ENCODE measurements at regions not wholly inside any gene's neighbourhood (a gene's known extent, or its start where the extent isn't known, plus 50 kb on each side); places are given as distances from the start of the nearest gene placed in this dataset.

- DNase-seq (ENCODE audit: low read depth, low spot score), result no peak
- H3K4me3 ChIP-seq (replicated peaks in 1 of 3; ENCODE audit: insufficient read depth in 1 of 3, low read depth in 1 of 3, low read length in 3 of 3), result no peak overlapping the region
- intact Hi-C loops (cut with micrococcal nuclease) (no loop called here), dilution Hi-C loops (cut with MboI; ENCODE audit: extremely low pct_ligation_motif_present, low sequenced_read_pairs) (no loop called here)
- no peaks in the 10 kb centered on the region for H4K20me1 ChIP-seq (replicated peaks; ENCODE audit: control insufficient read depth, extremely low read depth, insufficient read depth, low read length)
- BruUV-seq (replicated peaks), result no TSS peak
- no peaks in the 10 kb centered on the region for H3K27me3 ChIP-seq (ENCODE audit: control insufficient read depth in 2 of 2, insufficient read depth in 2 of 2, low read length in 2 of 2)
- no peak overlapping the region for H3K9ac ChIP-seq (replicated peaks; ENCODE audit: extremely low read depth, insufficient read depth, low read length)
- no peaks in the 10 kb centered on the region for H3K79me2 ChIP-seq (ENCODE audit: control insufficient read depth, insufficient read depth, low read length)
- H3K9me3 ChIP-seq (replicated peaks; ENCODE audit: control insufficient read depth, insufficient read depth, low read length), result no peaks in the 10 kb centered on the region
- no peak for TF ChIP-seq POLR2AphosphoS5 (IDR thresholded peaks at IDR 0.05; ENCODE audit: insufficient read depth, low read depth, low read length)
- POLR2A ChIA-PET, result no interaction called here
- CTCF ChIA-PET, result interaction anchor here (0.7 to 2.3 kb wide), 3 partner anchors 15 to 106 kb away, joined by 3 to 8 read pairs (median 3); no protein-coding TSS in a partner anchor
- no peaks in the 10 kb centered on the region for H3K36me3 ChIP-seq (ENCODE audit: control insufficient read depth in 2 of 2, extremely low read depth in 1 of 2, insufficient read depth in 2 of 2, low read length in 2 of 2)
- no peaks in the 10 kb centered on the region for H3K4me1 ChIP-seq (ENCODE audit: control insufficient read depth, extremely low read depth, insufficient read depth, low read length)
- no peak for FAIRE-seq
- no peak overlapping the region for H2AFZ ChIP-seq (ENCODE audit: low read depth, low read length)
- no peak overlapping the region for H3K4me2 ChIP-seq (ENCODE audit: insufficient read depth, low read length)
- H3K27ac ChIP-seq (ENCODE audit: insufficient read depth, low read depth, low read length), result no peak overlapping the region
- H3K9me1 ChIP-seq (replicated peaks; ENCODE audit: control insufficient read depth, extremely low read depth, insufficient read depth, low read length), result no peaks in the 10 kb centered on the region
Measured at GRCh38 chr14:26113911-26114640, 483.8 kb downstream of the NOVA1 start.

DNA sequence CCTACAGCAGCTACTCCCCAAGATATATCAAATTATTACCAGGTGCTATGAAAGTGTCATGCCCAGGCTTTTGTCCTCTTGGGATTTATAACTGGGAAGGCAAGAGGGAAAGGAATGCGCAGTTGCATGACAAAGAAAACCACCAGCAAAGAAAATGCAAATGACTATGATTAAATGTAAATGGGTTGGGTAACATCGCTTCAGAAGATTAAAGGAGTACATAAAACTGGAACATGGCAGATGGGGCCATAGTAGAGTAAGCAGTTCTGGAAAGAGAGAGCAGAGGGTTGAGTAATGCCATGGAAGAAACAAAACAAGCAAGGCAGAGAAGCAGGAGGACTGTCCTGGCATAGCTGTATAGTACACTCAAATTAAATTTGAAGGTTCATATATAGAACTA lies 493.1 kb downstream of the NOVA1 start:
- no peaks in the 10 kb centered on the region for H3K9me1 ChIP-seq (replicated peaks; ENCODE audit: control insufficient read depth, extremely low read depth, insufficient read depth, low read length)
- H2AFZ ChIP-seq (ENCODE audit: low read depth, low read length), result no peak overlapping the region
- H3K27me3 ChIP-seq (ENCODE audit: control insufficient read depth in 2 of 2, insufficient read depth in 2 of 2, low read length in 2 of 2), result no peaks in the 10 kb centered on the region
- H3K9me3 ChIP-seq (replicated peaks; ENCODE audit: control insufficient read depth, insufficient read depth, low read length), result no peaks in the 10 kb centered on the region
- intact Hi-C loops (cut with micrococcal nuclease) (no loop called here), dilution Hi-C loops (cut with MboI; ENCODE audit: extremely low pct_ligation_motif_present, low sequenced_read_pairs) (no loop called here)
- TF ChIP-seq POLR2AphosphoS5 (IDR thresholded peaks at IDR 0.05; ENCODE audit: insufficient read depth, low read depth, low read length), result no peak
- no peak for TF ChIP-seq JUN (IDR thresholded peaks at IDR 0.05; ENCODE audit: borderline replicate concordance, insufficient read depth, insufficient read length, low read depth)
- TF ChIP-seq, protein P1, sequence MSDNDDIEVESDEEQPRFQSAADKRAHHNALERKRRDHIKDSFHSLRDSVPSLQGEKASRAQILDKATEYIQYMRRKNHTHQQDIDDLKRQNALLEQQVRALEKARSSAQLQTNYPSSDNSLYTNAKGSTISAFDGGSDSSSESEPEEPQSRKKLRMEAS (IDR thresholded peaks at IDR 0.05; ENCODE audit: insufficient read depth, insufficient read length), result no peak
- TF ChIP-seq POLR2A (IDR thresholded peaks at IDR 0.05; ENCODE audit: low read depth, low read length), result no peak
- no peak for TF ChIP-seq GATA2 (IDR thresholded peaks at IDR 0.05; ENCODE audit: insufficient read depth, insufficient read length, low read depth, low read length)
- no peak for TF ChIP-seq EZH2 (IDR thresholded peaks at IDR 0.05; ENCODE audit: borderline replicate concordance, low read depth, low read length, severe bottlenecking)
- TF ChIP-seq MYC (IDR thresholded peaks at IDR 0.05; ENCODE audit: low read depth, low read length), result no peak
- no peak for TF ChIP-seq FOS (IDR thresholded peaks at IDR 0.05; ENCODE audit: borderline replicate concordance, insufficient read depth, low read length)
- TF ChIP-seq, protein P2, sequence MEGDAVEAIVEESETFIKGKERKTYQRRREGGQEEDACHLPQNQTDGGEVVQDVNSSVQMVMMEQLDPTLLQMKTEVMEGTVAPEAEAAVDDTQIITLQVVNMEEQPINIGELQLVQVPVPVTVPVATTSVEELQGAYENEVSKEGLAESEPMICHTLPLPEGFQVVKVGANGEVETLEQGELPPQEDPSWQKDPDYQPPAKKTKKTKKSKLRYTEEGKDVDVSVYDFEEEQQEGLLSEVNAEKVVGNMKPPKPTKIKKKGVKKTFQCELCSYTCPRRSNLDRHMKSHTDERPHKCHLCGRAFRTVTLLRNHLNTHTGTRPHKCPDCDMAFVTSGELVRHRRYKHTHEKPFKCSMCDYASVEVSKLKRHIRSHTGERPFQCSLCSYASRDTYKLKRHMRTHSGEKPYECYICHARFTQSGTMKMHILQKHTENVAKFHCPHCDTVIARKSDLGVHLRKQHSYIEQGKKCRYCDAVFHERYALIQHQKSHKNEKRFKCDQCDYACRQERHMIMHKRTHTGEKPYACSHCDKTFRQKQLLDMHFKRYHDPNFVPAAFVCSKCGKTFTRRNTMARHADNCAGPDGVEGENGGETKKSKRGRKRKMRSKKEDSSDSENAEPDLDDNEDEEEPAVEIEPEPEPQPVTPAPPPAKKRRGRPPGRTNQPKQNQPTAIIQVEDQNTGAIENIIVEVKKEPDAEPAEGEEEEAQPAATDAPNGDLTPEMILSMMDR (IDR thresholded peaks at IDR 0.05; ENCODE audit: extremely low read depth in 1 of 2, insufficient read depth in 1 of 2, low read depth in 1 of 2, low read length in 2 of 2), result no peak
- no TSS peak for BruUV-seq (replicated peaks)
- H4K20me1 ChIP-seq (replicated peaks; ENCODE audit: control insufficient read depth, extremely low read depth, insufficient read depth, low read length), result no peaks in the 10 kb centered on the region
- no peak overlapping the region for H3K4me3 ChIP-seq (replicated peaks in 1 of 3; ENCODE audit: insufficient read depth in 1 of 3, low read depth in 1 of 3, low read length in 3 of 3)
- H3K4me1 ChIP-seq (ENCODE audit: control insufficient read depth, extremely low read depth, insufficient read depth, low read length), result no peaks in the 10 kb centered on the region
- FAIRE-seq (no peak), DNase-seq (ENCODE audit: low read depth, low spot score) (no peak)
- CTCF ChIA-PET, result no interaction called here
- no peak overlapping the region for H3K27ac ChIP-seq (ENCODE audit: insufficient read depth, low read depth, low read length)
- H3K9ac ChIP-seq (replicated peaks; ENCODE audit: extremely low read depth, insufficient read depth, low read length), result no peak overlapping the region
- no peaks in the 10 kb centered on the region for H3K36me3 ChIP-seq (ENCODE audit: control insufficient read depth in 2 of 2, extremely low read depth in 1 of 2, insufficient read depth in 2 of 2, low read length in 2 of 2)
- POLR2A ChIA-PET, result no interaction called here
- H3K79me2 ChIP-seq (ENCODE audit: control insufficient read depth, insufficient read depth, low read length), result no peaks in the 10 kb centered on the region
- no peak overlapping the region for H3K4me2 ChIP-seq (ENCODE audit: insufficient read depth, low read length)
